HG02571 (cell line): ENCODE measurements at regions not wholly inside any gene's neighbourhood (a gene's known extent, or its start where the extent isn't known, plus 50 kb on each side); places are given as distances from the start of the nearest gene placed in this dataset.
"Not testable (repeated sequence)": the region's sequence is repeated elsewhere in the genome, so short reads cannot be mapped to it uniquely, and the experiment has no call there.

ENCODE experiments used
- ATAC-seq: cut with Tn5 transposase; IDR thresholded peaks from one replicate; pipeline ENCODE4 v1.9.1; 2021; ENCODE audit warnings: mild to moderate bottlenecking, moderate library complexity; ENCODE audit not compliant: unreplicated experiment

GRCh38 chr5:92548346-92548745 is 1032.7 kb downstream of the NR2F1-AS1 start:
- ATAC-seq: no peak

GRCh38 chr5:92544596-92544995 is 1036.4 kb downstream of the NR2F1-AS1 start:
- ATAC-seq: no peak

GRCh38 chr5:92544036-92544435 is 1037.0 kb downstream of the NR2F1-AS1 start:
- no peak for ATAC-seq

GRCh38 chr5:92543201-92543600 is 1037.8 kb downstream of the NR2F1-AS1 start:
- no peak for ATAC-seq

- ATAC-seq: not testable (repeated sequence)
Measured at GRCh38 chr5:92542017-92542416, 1039.0 kb downstream of the NR2F1-AS1 start.

GRCh38 chr5:92527311-92528078 is 1053.5 kb downstream of the NR2F1-AS1 start:
- ATAC-seq: no peak

GRCh38 chr5:92525131-92525530 is 1055.9 kb downstream of the NR2F1-AS1 start:
- ATAC-seq: no peak

GRCh38 chr5:92519811-92520632 is 1061.0 kb downstream of the NR2F1-AS1 start:
- no peak for ATAC-seq

- peak; percentile 99 for ATAC-seq
Measured at GRCh38 chr5:92518318-92518904, 1062.6 kb downstream of the NR2F1-AS1 start.

GRCh38 chr5:92514896-92515295 is 1066.1 kb downstream of the NR2F1-AS1 start:
- no peak for ATAC-seq

- ATAC-seq: no peak
Measured at GRCh38 chr5:92513067-92513466, 1068.0 kb downstream of the NR2F1-AS1 start.

GRCh38 chr5:92508271-92508670 is 1072.7 kb downstream of the NR2F1-AS1 start:
- ATAC-seq: no peak

GRCh38 chr5:92505925-92506324 is 1075.1 kb downstream of the NR2F1-AS1 start:
- no peak for ATAC-seq

- ATAC-seq: no peak
Measured at GRCh38 chr5:92505145-92505544, 1075.9 kb downstream of the NR2F1-AS1 start.

- no peak for ATAC-seq
Measured at GRCh38 chr5:92504346-92504745, 1076.7 kb downstream of the NR2F1-AS1 start.

GRCh38 chr5:92500752-92501151 is 1080.3 kb downstream of the NR2F1-AS1 start:
- no peak for ATAC-seq

GRCh38 chr5:92496545-92496944 is 1084.5 kb downstream of the NR2F1-AS1 start:
- ATAC-seq: no peak

- ATAC-seq: no peak
Measured at GRCh38 chr5:92494508-92494907, 1086.5 kb downstream of the NR2F1-AS1 start.

- ATAC-seq: no peak
Measured at GRCh38 chr5:92492908-92493307, 1088.1 kb downstream of the NR2F1-AS1 start.

GRCh38 chr5:92484484-92484883 is 1096.5 kb downstream of the NR2F1-AS1 start:
- no peak for ATAC-seq

- ATAC-seq: no peak
Measured at GRCh38 chr5:92472981-92473566, 1090.0 kb upstream of the ARRDC3 start.
